Psoas muscle (tissue), 7 donors: ENCODE measurements at regions not wholly inside any gene's neighbourhood (a gene's known extent, or its start where the extent isn't known, plus 50 kb on each side); places are given as distances from the start of the nearest gene placed in this dataset.
"Not testable (repeated sequence)": the region's sequence is repeated elsewhere in the genome, so short reads cannot be mapped to it uniquely, and the experiment has no call there.

Experiments
- ATAC-seq, 4 donors: fragments of 200-7000 bp; cut with Tn5 transposase; one replicate each; pipeline ENCODE4 v1.9.1; 2020; ENCODE audit warnings: moderate library complexity in 3 of 4, mild to moderate bottlenecking in 2 of 4
- DNase-seq, 2 donors: peaks; one replicate each; pipeline ENCODE4 v3.0.0-alpha.2; 2020
- H3K27ac ChIP-seq: fragments of 200-600 bp; one replicate; pipeline ENCODE4 v1.8.0; 2022
- H3K27me3 ChIP-seq, 3 donors: fragments of 200-600 bp in 1 of 3; one replicate each; pipeline versions ENCODE4 v1.6.1 to v1.8.0; 2013 to 2022; ENCODE audit warnings: low read length in 2 of 3, mild to moderate bottlenecking in 2 of 3, moderate library complexity in 1 of 3; ENCODE audit not compliant: insufficient read depth in 3 of 3
- H3K36me3 ChIP-seq, 2 donors: fragments of 200-600 bp in 1 of 2; one replicate each; pipeline versions ENCODE4 v1.6.1 to v1.8.0; 2013 to 2022; ENCODE audit warnings: low read depth in 1 of 2, mild to moderate bottlenecking in 1 of 2, moderate library complexity in 1 of 2; ENCODE audit not compliant: insufficient read depth in 1 of 2
- H3K4me1 ChIP-seq: fragments of 200-600 bp; one replicate; pipeline ENCODE4 v1.8.0; 2022
- H3K4me3 ChIP-seq: fragments of 200-600 bp; one replicate; pipeline ENCODE4 v1.8.0; 2022; ENCODE audit warnings: mild to moderate bottlenecking
- H3K9me3 ChIP-seq: fragments of 200-600 bp; one replicate; pipeline ENCODE4 v1.8.0; 2022
- WGBS, 3 donors: extraction: QIAGEN DNeasy Blood & Tissue Kit; methylation state at CpG; one replicate each; pipeline versions ENCODE4 v1.1.6 to v1.1.7; 2013; 5-methylcytosine and 5-hydroxymethylcytosine counted together
- intact Hi-C, 2 donors: fragments of 100-400 bp; cut with DNase I; formaldehyde crosslinking; loops; one replicate each; pipeline versions ENCODE4 v1.11.0 to v1.14.2; 2022
- TF ChIP-seq, protein P1 (sequence below): fragments of 200-600 bp; IDR thresholded peaks from one replicate; pipeline ENCODE4 v1.8.0; 2022; ENCODE audit warnings: antibody characterized with exemption
- donor health status: healthy with polysubstance abuse.
- donor health status: DM: no; HTN: no; CAD: no; lungs with moderate emphysema.
- donor health status: Bipolar disorder and iron deficiency.
- donor health status: healthy.
- donor health status: DM: yes; HTN: yes; CAD: no.
- donor health status: DM: no; HTN: no; CAD: no.
- donor health status: DM: yes; HTN: yes; CAD: no.

- intact Hi-C loops, result no loop called here
Measured at GRCh38 chr3:6697285-6697684, 163.6 kb upstream of the GRM7 start.

GRCh38 chr3:6697722-6698121 is 163.2 kb upstream of the GRM7 start:
- TF ChIP-seq, protein P1, sequence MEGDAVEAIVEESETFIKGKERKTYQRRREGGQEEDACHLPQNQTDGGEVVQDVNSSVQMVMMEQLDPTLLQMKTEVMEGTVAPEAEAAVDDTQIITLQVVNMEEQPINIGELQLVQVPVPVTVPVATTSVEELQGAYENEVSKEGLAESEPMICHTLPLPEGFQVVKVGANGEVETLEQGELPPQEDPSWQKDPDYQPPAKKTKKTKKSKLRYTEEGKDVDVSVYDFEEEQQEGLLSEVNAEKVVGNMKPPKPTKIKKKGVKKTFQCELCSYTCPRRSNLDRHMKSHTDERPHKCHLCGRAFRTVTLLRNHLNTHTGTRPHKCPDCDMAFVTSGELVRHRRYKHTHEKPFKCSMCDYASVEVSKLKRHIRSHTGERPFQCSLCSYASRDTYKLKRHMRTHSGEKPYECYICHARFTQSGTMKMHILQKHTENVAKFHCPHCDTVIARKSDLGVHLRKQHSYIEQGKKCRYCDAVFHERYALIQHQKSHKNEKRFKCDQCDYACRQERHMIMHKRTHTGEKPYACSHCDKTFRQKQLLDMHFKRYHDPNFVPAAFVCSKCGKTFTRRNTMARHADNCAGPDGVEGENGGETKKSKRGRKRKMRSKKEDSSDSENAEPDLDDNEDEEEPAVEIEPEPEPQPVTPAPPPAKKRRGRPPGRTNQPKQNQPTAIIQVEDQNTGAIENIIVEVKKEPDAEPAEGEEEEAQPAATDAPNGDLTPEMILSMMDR, result no peak
- no peak for DNase-seq
- Histone ChIP-seq H3K27me3 (no peaks in the 10 kb centered on the region), H3K9me3 (no peaks in the 10 kb centered on the region), H3K27ac (no peak overlapping the region), H3K4me3 (no peak overlapping the region), H3K4me1 (no peaks in the 10 kb centered on the region), H3K36me3 (no peaks in the 10 kb centered on the region)
- no peak for ATAC-seq
- 74 to 82% (median 77%) methylated on average over 6 of the region's 6 CpGs for WGBS, 3 donors
- intact Hi-C loops, result no loop called here

More at GRCh38 chr3:6697285-6697684, 163.6 kb upstream of the GRM7 start:
- 72 to 82% (median 78%) methylated on average over 3 of the region's 3 CpGs for WGBS, 3 donors
- no peaks in the 10 kb centered on the region for H3K27me3 ChIP-seq
- TF ChIP-seq, protein P1, result no peak
- H3K9me3 ChIP-seq, result no peaks in the 10 kb centered on the region
- no peaks in the 10 kb centered on the region for H3K4me1 ChIP-seq
- no peak overlapping the region for H3K4me3 ChIP-seq
- ATAC-seq (no peak), DNase-seq (no peak)
- H3K36me3 ChIP-seq, result no peaks in the 10 kb centered on the region
- no peak overlapping the region for H3K27ac ChIP-seq

GRCh38 chr3:6704817-6705216 is 156.1 kb upstream of the GRM7 start:
- ATAC-seq, H3K27ac ChIP-seq, DNase-seq, H3K27me3 ChIP-seq, H3K9me3 ChIP-seq, H3K4me1 ChIP-seq, H3K36me3 ChIP-seq, intact Hi-C loops, H3K4me3 ChIP-seq: not testable (repeated sequence)
- 63 to 67% (median 63%) methylated on average over 5 of the region's 5 CpGs for WGBS, 3 donors

DNA sequence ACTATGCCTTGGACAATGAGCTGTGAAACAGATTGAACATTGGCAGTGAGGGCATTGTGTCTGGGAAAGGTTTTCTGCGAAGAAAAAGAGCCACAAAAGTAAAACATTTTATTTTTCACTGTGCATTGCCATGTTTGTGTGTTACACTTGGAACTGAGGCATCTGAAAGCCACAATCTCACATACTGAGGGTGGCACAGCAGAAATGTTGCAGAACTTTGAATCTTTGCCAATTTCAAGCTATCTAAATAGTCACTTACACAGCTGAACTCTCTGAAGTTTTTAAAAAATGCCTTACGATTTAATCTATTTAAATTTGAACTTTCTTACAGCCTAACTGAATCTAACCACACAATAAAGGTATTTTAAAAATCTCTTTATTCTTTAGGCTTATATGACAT is 154.1 kb upstream of the GRM7 start:
- ATAC-seq (no peak), DNase-seq (no peak)
- no peaks in the 10 kb centered on the region for H3K4me1 ChIP-seq
- H3K27ac ChIP-seq, result no peak overlapping the region
- TF ChIP-seq, protein P1, result no peak
- no peak overlapping the region for H3K4me3 ChIP-seq
- no peaks in the 10 kb centered on the region for H3K9me3 ChIP-seq
- no peaks in the 10 kb centered on the region for H3K27me3 ChIP-seq
- H3K36me3 ChIP-seq, result no peaks in the 10 kb centered on the region
- 28 to 56% (median 37%) methylated on average over 2 of the region's 2 CpGs for WGBS, 3 donors
- intact Hi-C loops, result no loop called here

DNA sequence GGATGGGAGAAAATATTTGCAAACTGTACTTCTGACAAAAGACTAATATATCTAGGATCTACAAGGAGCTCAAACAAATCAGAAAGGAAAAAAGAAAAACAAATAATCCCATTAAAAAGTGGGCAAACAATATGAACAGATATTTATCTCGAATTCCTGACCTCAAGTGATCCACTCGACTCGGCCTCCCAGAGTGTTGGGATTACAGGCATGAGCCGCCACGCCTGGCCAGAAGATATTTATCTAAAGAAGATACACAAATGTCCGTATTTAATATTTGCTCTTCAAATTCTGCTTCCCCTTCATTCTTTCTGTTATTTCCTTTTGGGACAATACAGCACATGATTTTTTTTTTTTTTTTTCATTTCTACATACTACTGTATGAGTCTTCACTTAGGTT is 151.7 kb upstream of the GRM7 start:
- WGBS, 3 donors, result 78 to 85% (median 83%) methylated on average over 6 of the region's 6 CpGs
- no peaks in the 10 kb centered on the region for H3K9me3 ChIP-seq

More for the DNA sequence above, 151.7 kb upstream of the GRM7 start:
- Histone ChIP-seq H3K4me1 (no peaks in the 10 kb centered on the region), H3K27me3 (no peaks in the 10 kb centered on the region), H3K4me3 (no peak overlapping the region), H3K36me3 (no peaks in the 10 kb centered on the region), H3K27ac (no peak overlapping the region)
- ATAC-seq, result no peak
- DNase-seq, result no peak
- TF ChIP-seq, protein P1, result no peak
- intact Hi-C loops, result no loop called here
